DOHH2 (cell line): ENCODE measurements at regions not wholly inside any gene's neighbourhood (a gene's known extent, or its start where the extent isn't known, plus 50 kb on each side); places are given as distances from the start of the nearest gene placed in this dataset.

Experiments used
- H3F3A ChIP-seq: fragments of 200-600 bp; sonication (generic), shearing (Covaris generic); 2 replicates; pipeline ENCODE4 v1.6.0; 2016; ENCODE audit warnings: antibody characterized with exemption, mild to moderate bottlenecking; ENCODE audit not compliant: control insufficient read depth, insufficient read depth
- H3K27ac ChIP-seq: fragments of 200-600 bp; sonication (generic); 2 replicates; pipeline ENCODE4 v1.5.1; 2014; ENCODE audit warnings: low read depth, mild to moderate bottlenecking, low read length, moderate library complexity
- H3K27me3 ChIP-seq: fragments of 200-600 bp; sonication (generic); 2 replicates; pipeline ENCODE4 v1.6.1; 2014; ENCODE audit warnings: mild to moderate bottlenecking, low read length, mixed read lengths; ENCODE audit not compliant: control insufficient read depth
- H3K36me3 ChIP-seq: fragments of 200-600 bp; sonication (generic); 2 replicates; pipeline ENCODE4 v1.6.1; 2014; ENCODE audit warnings: mild to moderate bottlenecking, low read length, moderate library complexity, mixed read lengths; ENCODE audit not compliant: control insufficient read depth
- H3K4me1 ChIP-seq: fragments of 200-600 bp; sonication (generic); 2 replicates; pipeline ENCODE4 v1.6.1; 2014; ENCODE audit warnings: mild to moderate bottlenecking, low read length, mixed read lengths; ENCODE audit not compliant: control insufficient read depth
- H3K4me2 ChIP-seq: fragments of 200-600 bp; sonication (generic); 2 replicates; pipeline ENCODE4 v1.6.0; 2014; ENCODE audit warnings: mild to moderate bottlenecking, low read length, moderate library complexity
- H3K4me3 ChIP-seq: fragments of 200-600 bp; sonication (generic); 2 replicates; pipeline ENCODE4 v1.5.1; 2014; ENCODE audit warnings: mild to moderate bottlenecking, low read length, mixed read lengths
- H3K79me2 ChIP-seq: fragments of 200-600 bp; sonication (generic); 2 replicates; pipeline ENCODE4 v1.6.1; 2014; ENCODE audit warnings: mild to moderate bottlenecking, low read length, mixed read lengths; ENCODE audit not compliant: control insufficient read depth
- H3K9me2 ChIP-seq: fragments of 200-600 bp; sonication (generic); replicated peaks from 2 replicates; pipeline ENCODE4 v1.6.1; 2014; ENCODE audit warnings: mild to moderate bottlenecking, low read length, mixed read lengths; ENCODE audit not compliant: control insufficient read depth
- H3K9me3 ChIP-seq: fragments of 200-600 bp; sonication (generic); 2 replicates; pipeline ENCODE4 v1.6.1; 2014; ENCODE audit warnings: antibody characterized with exemption, low read length, mixed read lengths; ENCODE audit not compliant: control insufficient read depth, insufficient read depth
- H4K20me1 ChIP-seq: fragments of 200-600 bp; sonication (generic); 2 replicates; pipeline ENCODE4 v1.6.0; 2014; ENCODE audit warnings: low read depth, mild to moderate bottlenecking, antibody characterized with exemption, low read length, moderate library complexity; ENCODE audit not compliant: control insufficient read depth, insufficient read depth
- EZH2phosphoT487 ChIP-seq: fragments of 200-600 bp; sonication (generic); IDR thresholded peaks from 2 replicates; pipeline ENCODE4 v1.6.1; 2017; ENCODE audit warnings: borderline replicate concordance, mild to moderate bottlenecking, antibody characterized with exemption, low read length, moderate library complexity, mixed read lengths
- TF ChIP-seq, protein P1 (sequence below): fragments of 200-600 bp; sonication (generic); IDR thresholded peaks from one replicate; pipeline ENCODE4 v1.5.1; 2014; ENCODE audit warnings: antibody characterized with exemption, mild to moderate bottlenecking, low read depth, low read length; ENCODE audit not compliant: poor library complexity, severe bottlenecking

DNA sequence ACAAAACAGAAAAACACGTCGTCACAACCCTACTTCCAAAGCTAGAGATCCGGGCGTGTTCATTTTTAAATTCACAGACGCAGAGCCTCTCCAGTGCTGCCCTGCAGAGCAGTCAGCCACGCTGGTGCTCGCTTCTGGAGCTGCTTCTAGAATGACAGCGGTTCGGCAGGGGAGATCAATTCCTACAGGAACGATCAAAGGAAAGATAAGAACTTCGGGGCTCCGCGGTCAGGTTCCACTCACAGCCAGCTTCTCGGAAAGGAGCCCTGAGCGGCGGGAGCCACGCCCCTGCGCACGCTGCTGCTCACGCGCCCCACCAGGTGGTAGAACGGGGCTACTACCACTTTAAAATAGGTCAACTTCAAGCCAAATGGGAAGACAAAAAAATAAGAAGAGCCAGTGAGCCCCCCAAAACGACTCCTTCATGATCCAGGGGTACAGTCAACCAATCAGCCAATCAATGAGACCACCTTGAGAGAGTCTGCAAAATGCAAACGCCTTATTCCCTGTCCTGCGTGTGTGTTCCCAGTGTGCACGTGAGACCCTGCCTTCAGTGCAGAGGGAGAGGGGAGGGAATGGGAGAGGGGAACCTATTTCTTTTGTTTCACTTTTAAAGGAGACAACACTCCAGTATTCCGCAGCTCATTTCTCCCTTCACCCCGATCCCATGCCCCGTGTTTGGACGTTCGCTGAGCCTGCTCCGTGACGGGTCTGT, 209.7 kb downstream of the RBFOX3 start:
- Histone ChIP-seq H3K27ac (no peak overlapping the region), H3K4me1 (peaks cover 3% of the 10 kb centered on the region; the same call in 1 of the 2 replicates), H3F3A (no peaks in the 10 kb centered on the region), H3K9me3 (no peaks in the 10 kb centered on the region), H3K4me3 (no peak overlapping the region), H3K36me3 (no peaks in the 10 kb centered on the region), H3K27me3 (peaks cover 15% of the 10 kb centered on the region), H3K4me2 (peak overlapping the region; percentile 26), H4K20me1 (no peaks in the 10 kb centered on the region), H3K79me2 (no peaks in the 10 kb centered on the region), H3K9me2 (no peaks in the 10 kb centered on the region)
- peak; percentile 57; the same call in 1 of the 2 replicates for TF ChIP-seq EZH2phosphoT487
- TF ChIP-seq, protein P1, sequence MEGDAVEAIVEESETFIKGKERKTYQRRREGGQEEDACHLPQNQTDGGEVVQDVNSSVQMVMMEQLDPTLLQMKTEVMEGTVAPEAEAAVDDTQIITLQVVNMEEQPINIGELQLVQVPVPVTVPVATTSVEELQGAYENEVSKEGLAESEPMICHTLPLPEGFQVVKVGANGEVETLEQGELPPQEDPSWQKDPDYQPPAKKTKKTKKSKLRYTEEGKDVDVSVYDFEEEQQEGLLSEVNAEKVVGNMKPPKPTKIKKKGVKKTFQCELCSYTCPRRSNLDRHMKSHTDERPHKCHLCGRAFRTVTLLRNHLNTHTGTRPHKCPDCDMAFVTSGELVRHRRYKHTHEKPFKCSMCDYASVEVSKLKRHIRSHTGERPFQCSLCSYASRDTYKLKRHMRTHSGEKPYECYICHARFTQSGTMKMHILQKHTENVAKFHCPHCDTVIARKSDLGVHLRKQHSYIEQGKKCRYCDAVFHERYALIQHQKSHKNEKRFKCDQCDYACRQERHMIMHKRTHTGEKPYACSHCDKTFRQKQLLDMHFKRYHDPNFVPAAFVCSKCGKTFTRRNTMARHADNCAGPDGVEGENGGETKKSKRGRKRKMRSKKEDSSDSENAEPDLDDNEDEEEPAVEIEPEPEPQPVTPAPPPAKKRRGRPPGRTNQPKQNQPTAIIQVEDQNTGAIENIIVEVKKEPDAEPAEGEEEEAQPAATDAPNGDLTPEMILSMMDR = peak; percentile 80

DNA sequence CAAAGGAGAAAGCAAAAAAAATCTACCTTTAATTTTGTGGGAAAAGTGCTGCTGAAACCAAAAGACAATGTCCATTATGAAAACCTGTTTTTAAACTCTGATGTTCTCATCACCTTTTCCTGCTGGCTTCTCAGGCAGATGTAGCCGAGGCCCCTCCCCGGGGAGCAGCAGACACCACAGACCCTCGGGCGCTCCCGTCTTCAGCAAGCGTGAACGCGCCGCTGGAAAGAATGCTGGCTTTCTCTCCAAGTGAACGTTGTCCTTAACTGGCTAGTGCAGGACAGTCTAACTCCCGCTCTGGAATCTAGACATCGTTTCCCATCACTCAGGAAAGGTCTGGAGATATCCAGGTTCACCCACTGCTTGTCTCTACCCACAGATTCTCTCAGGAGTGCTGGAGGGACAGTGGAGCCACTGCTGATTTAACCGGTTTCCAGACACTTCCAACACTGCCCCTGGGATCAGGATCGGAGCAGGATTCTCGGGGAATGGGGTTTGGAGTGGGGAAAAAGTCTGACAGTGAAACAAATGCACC, 211.2 kb downstream of the RBFOX3 start:
- Histone ChIP-seq H3K4me1 (peaks cover 3% of the 10 kb centered on the region; the same call in 1 of the 2 replicates), H3K9me2 (no peaks in the 10 kb centered on the region), H3K9me3 (no peaks in the 10 kb centered on the region), H3K4me2 (no peak overlapping the region), H4K20me1 (no peaks in the 10 kb centered on the region), H3F3A (no peaks in the 10 kb centered on the region), H3K27me3 (peaks cover 15% of the 10 kb centered on the region), H3K4me3 (no peak overlapping the region), H3K27ac (no peak overlapping the region), H3K36me3 (no peaks in the 10 kb centered on the region), H3K79me2 (no peaks in the 10 kb centered on the region)
- no peak for TF ChIP-seq EZH2phosphoT487
- TF ChIP-seq, protein P1 = no peak

DNA sequence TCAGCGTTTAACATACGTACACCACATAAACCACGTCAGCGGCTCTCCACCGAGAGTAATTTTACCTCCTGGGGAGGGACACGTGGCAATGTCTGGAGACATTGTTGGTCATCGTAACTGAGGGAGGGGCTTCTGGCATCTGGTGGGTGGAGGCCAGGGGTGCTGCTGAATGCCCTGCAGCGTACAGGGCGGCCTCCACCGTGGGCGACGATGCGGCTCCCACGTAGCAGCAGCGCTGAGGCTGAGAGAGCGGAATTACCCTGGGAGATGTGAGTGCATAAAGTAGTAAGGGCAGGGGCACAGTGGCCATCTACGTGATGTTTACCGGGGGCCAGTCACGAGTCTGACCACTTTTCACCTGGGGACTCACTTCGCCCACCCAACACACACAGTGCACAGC, 212.4 kb downstream of the RBFOX3 start:
- Histone ChIP-seq H3K36me3 (no peaks in the 10 kb centered on the region), H3K9me3 (no peaks in the 10 kb centered on the region), H3K4me1 (peaks cover 3% of the 10 kb centered on the region; the same call in 1 of the 2 replicates), H3K4me3 (no peak overlapping the region), H3K27me3 (peaks cover 15% of the 10 kb centered on the region), H3K9me2 (no peaks in the 10 kb centered on the region), H3K27ac (no peak overlapping the region), H3K79me2 (no peaks in the 10 kb centered on the region), H4K20me1 (0 out of 2 replicates have a peak, but pooled peaks cover 3% of the 10 kb centered on the region), H3F3A (no peaks in the 10 kb centered on the region), H3K4me2 (no peak overlapping the region)
- TF ChIP-seq EZH2phosphoT487 = no peak
- TF ChIP-seq, protein P1 = no peak
